ENCODE measurements at regions not wholly inside any gene's neighbourhood (a gene's known extent, or its start where the extent isn't known, plus 50 kb on each side); places are given as distances from the start of the nearest gene placed in this dataset.

- TF ChIP-seq CTCF (IDR thresholded peaks at IDR 0.05) (no peak), POLR2AphosphoS5 (IDR thresholded peaks at IDR 0.05) (no peak)
Observed at GRCh38 chr4:12304905-12305304, 876.2 kb upstream of the HS3ST1 start.
